MM.1S (cell line): ENCODE measurements at regions not wholly inside any gene's neighbourhood (a gene's known extent, or its start where the extent isn't known, plus 50 kb on each side); places are given as distances from the start of the nearest gene placed in this dataset.

Experiments
- DNase-seq: peaks from one replicate; pipeline ENCODE4 v3.0.0-alpha.2; 2015
- H2AFZ ChIP-seq: fragments of 300-600 bp; sonication (generic); 2 replicates; pipeline ENCODE4 v1.6.0; 2016; ENCODE audit warnings: antibody characterized with exemption, low read length
- H3F3A ChIP-seq: fragments of 300-600 bp; sonication (generic); 2 replicates; pipeline ENCODE4 v1.6.1; 2016; ENCODE audit warnings: mild to moderate bottlenecking, antibody characterized with exemption, low read length, moderate library complexity, mixed read lengths; ENCODE audit not compliant: insufficient read depth
- H3K27ac ChIP-seq: fragments of 300-600 bp; sonication (generic); 2 replicates; pipeline ENCODE4 v1.5.1; 2016; ENCODE audit warnings: mild to moderate bottlenecking, low read length
- H3K27me3 ChIP-seq: fragments of 300-600 bp; sonication (generic); replicated peaks from 2 replicates; pipeline ENCODE4 v1.6.0; 2016; ENCODE audit warnings: low read length; ENCODE audit not compliant: insufficient read depth
- H3K36me3 ChIP-seq: fragments of 300-600 bp; sonication (generic); replicated peaks from 2 replicates; pipeline ENCODE4 v1.6.1; 2016; ENCODE audit warnings: mild to moderate bottlenecking, low read length, mixed read lengths; ENCODE audit not compliant: insufficient read depth
- H3K4me1 ChIP-seq: fragments of 300-600 bp; sonication (generic); 2 replicates; pipeline ENCODE4 v1.6.1; 2016; ENCODE audit warnings: low read length, mixed read lengths
- H3K4me2 ChIP-seq: fragments of 300-600 bp; sonication (generic); 2 replicates; pipeline ENCODE4 v1.6.0; 2016; ENCODE audit warnings: low read depth, low read length
- H3K4me3 ChIP-seq: fragments of 300-600 bp; sonication (generic); 2 replicates; pipeline ENCODE4 v1.5.1; 2016; ENCODE audit warnings: low read length, mixed read lengths
- H3K79me2 ChIP-seq: fragments of 300-600 bp; sonication (generic); 2 replicates; pipeline ENCODE4 v1.6.1; 2016; ENCODE audit warnings: mixed run types, low read length, mixed read lengths
- H3K9ac ChIP-seq: fragments of 300-600 bp; sonication (generic); 2 replicates; pipeline ENCODE4 v1.6.1; 2016; ENCODE audit warnings: low read length, mixed read lengths
- H3K9me2 ChIP-seq: fragments of 300-600 bp; sonication (generic); replicated peaks from 2 replicates; pipeline ENCODE4 v1.6.1; 2016; ENCODE audit warnings: mild to moderate bottlenecking, low read length, mixed read lengths; ENCODE audit not compliant: insufficient read depth
- H3K9me3 ChIP-seq: fragments of 300-600 bp; sonication (generic); replicated peaks from 2 replicates; pipeline ENCODE4 v1.6.1; 2016; ENCODE audit warnings: mild to moderate bottlenecking, low read length, mixed read lengths; ENCODE audit not compliant: insufficient read depth
- H4K20me1 ChIP-seq: fragments of 300-600 bp; sonication (generic); 2 replicates; pipeline ENCODE4 v1.6.1; 2016; ENCODE audit warnings: mild to moderate bottlenecking, low read length, moderate library complexity, mixed read lengths; ENCODE audit not compliant: insufficient read depth
- CTCF ChIP-seq: fragments of 300-600 bp; sonication (generic); IDR thresholded peaks from 2 replicates; pipeline ENCODE4 v1.5.1; 2016; ENCODE audit warnings: antibody characterized with exemption, low read length, mixed read lengths
- EZH2 ChIP-seq: fragments of 300-600 bp; sonication (generic); optimal IDR thresholded peaks from 2 replicates; pipeline ENCODE3; 2017; ENCODE audit warnings: low read depth, mild to moderate bottlenecking, antibody characterized with exemption, low read length, mixed read lengths
- EZH2phosphoT487 ChIP-seq: fragments of 300-600 bp; sonication (generic); IDR thresholded peaks from 2 replicates; pipeline ENCODE4 v1.6.1; 2018; ENCODE audit warnings: antibody characterized with exemption, low read length

GRCh38 chr11:45076761-45077160 is 69.7 kb upstream of the PRDM11 start:
- Histone ChIP-seq H3K9ac (no peak overlapping the region), H2AFZ (no peak overlapping the region), H3K4me3 (no peak overlapping the region), H3K79me2 (no peaks in the 10 kb centered on the region), H3F3A (peaks cover 23% of the 10 kb centered on the region), H3K4me1 (peaks cover 52% of the 10 kb centered on the region), H3K27ac (no peak overlapping the region), H3K27me3 (no peaks in the 10 kb centered on the region), H3K9me3 (no peaks in the 10 kb centered on the region), H3K4me2 (no peak overlapping the region), H4K20me1 (no peaks in the 10 kb centered on the region), H3K9me2 (no peaks in the 10 kb centered on the region), H3K36me3 (no peaks in the 10 kb centered on the region)
- no peak for DNase-seq
- TF ChIP-seq EZH2 (no peak), EZH2phosphoT487 (no peak), CTCF (no peak)

GRCh38 chr11:45078236-45079074 is 68.0 kb upstream of the PRDM11 start:
- Histone ChIP-seq H3K27me3 (no peaks in the 10 kb centered on the region), H3K9ac (no peak overlapping the region), H3K4me2 (no peak overlapping the region), H3K9me2 (no peaks in the 10 kb centered on the region), H2AFZ (no peak overlapping the region), H3K36me3 (no peaks in the 10 kb centered on the region), H4K20me1 (no peaks in the 10 kb centered on the region), H3K4me1 (peaks cover 44% of the 10 kb centered on the region), H3K4me3 (no peak overlapping the region), H3K27ac (no peak overlapping the region), H3K9me3 (no peaks in the 10 kb centered on the region), H3F3A (peaks cover 12% of the 10 kb centered on the region), H3K79me2 (no peaks in the 10 kb centered on the region)
- DNase-seq, result no peak
- TF ChIP-seq CTCF (no peak), EZH2phosphoT487 (no peak), EZH2 (no peak)

- no peak for DNase-seq
- H3K9me3 ChIP-seq, result no peaks in the 10 kb centered on the region
- peaks cover 7% of the 10 kb centered on the region; the same call in 1 of the 2 replicates for H3F3A ChIP-seq
- no peak overlapping the region for H3K9ac ChIP-seq
- H3K79me2 ChIP-seq, result no peaks in the 10 kb centered on the region
- H3K4me1 ChIP-seq, result peaks cover 40% of the 10 kb centered on the region
- no peaks in the 10 kb centered on the region for H3K9me2 ChIP-seq
- no peak overlapping the region for H2AFZ ChIP-seq
- no peaks in the 10 kb centered on the region for H3K27me3 ChIP-seq
- TF ChIP-seq CTCF (no peak), EZH2phosphoT487 (no peak), EZH2 (no peak)
- H3K4me3 ChIP-seq, result no peak overlapping the region
- peak overlapping the region; percentile 53; the same call in 1 of the 2 replicates for H3K27ac ChIP-seq
- H3K36me3 ChIP-seq, result no peaks in the 10 kb centered on the region
- no peaks in the 10 kb centered on the region for H4K20me1 ChIP-seq
- no peak overlapping the region for H3K4me2 ChIP-seq
These were observed 67.4 kb upstream of the PRDM11 start for GRCh38 chr11:45079075-45079444.
